A673 (cell line): ENCODE measurements at regions not wholly inside any gene's neighbourhood (a gene's known extent, or its start where the extent isn't known, plus 50 kb on each side); places are given as distances from the start of the nearest gene placed in this dataset.
"Not testable (repeated sequence)": the region's sequence is repeated elsewhere in the genome, so short reads cannot be mapped to it uniquely, and the experiment has no call there.

Experiments
- BruUV-seq: library from RNA; stranded (reverse); fragments of 400-500 nt; replicated peaks from 2 replicates; lab custom pipeline; 2021; lab: Mats Ljungman, UMichigan
- CTCF ChIA-PET: fragments of 300-600 bp; sonication (Branson Sonifier 250); formaldehyde crosslinking; loops from one replicate; lab custom pipeline; 2022; ENCODE audit warnings: antibody characterized with exemption; lab: Charles Lee
- POLR2A ChIA-PET: fragments of 300-600 bp; sonication (Branson Sonifier 250); formaldehyde crosslinking; loops from one replicate; lab custom pipeline; 2022; ENCODE audit warnings: antibody characterized with exemption; ENCODE audit not compliant: low non-redundant PET; lab: Charles Lee
- DNase-seq: peaks from one replicate; pipeline ENCODE4 v3.0.0-alpha.2; 2015; ENCODE audit warnings: low spot score
- H3K27ac ChIP-seq: fragments of 200-600 bp; sonication (generic); 2 replicates; pipeline ENCODE4 v1.5.1; 2016; ENCODE audit warnings: mixed run types, low read depth, mild to moderate bottlenecking, mixed read lengths, antibody characterized with exemption, low read length; ENCODE audit not compliant: poor library complexity, severe bottlenecking
- H3K27me3 ChIP-seq: fragments of 200-600 bp; sonication (generic); replicated peaks from 2 replicates; pipeline ENCODE4 v1.6.1; 2017; ENCODE audit warnings: mixed run types, low read depth, mild to moderate bottlenecking, mixed read lengths, antibody characterized with exemption, low read length; ENCODE audit not compliant: insufficient read depth, poor library complexity
- H3K36me3 ChIP-seq: fragments of 200-600 bp; sonication (generic); 2 replicates; pipeline ENCODE4 v1.6.1; 2016; ENCODE audit warnings: mixed run types, mild to moderate bottlenecking, mixed read lengths, antibody characterized with exemption, low read length; ENCODE audit not compliant: insufficient read depth, poor library complexity, severe bottlenecking
- H3K4me1 ChIP-seq: fragments of 200-600 bp; sonication (generic); 2 replicates; pipeline ENCODE4 v1.6.1; 2017; ENCODE audit warnings: mixed run types, mild to moderate bottlenecking, mixed read lengths, antibody characterized with exemption, low read length; ENCODE audit not compliant: insufficient read depth, poor library complexity, severe bottlenecking
- H3K4me3 ChIP-seq: fragments of 200-600 bp; sonication (generic); 2 replicates; pipeline ENCODE4 v1.5.1; 2016; ENCODE audit warnings: low read depth, mixed run types, mild to moderate bottlenecking, mixed read lengths, low read length; ENCODE audit not compliant: poor library complexity, severe bottlenecking
- H3K9me3 ChIP-seq: fragments of 200-600 bp; sonication (generic); 2 replicates; pipeline ENCODE4 v1.6.1; 2016; ENCODE audit warnings: mixed run types, low read depth, mild to moderate bottlenecking, mixed read lengths, antibody characterized with exemption, low read length; ENCODE audit not compliant: poor library complexity, severe bottlenecking
- EZH2 ChIP-seq: fragments of 200-600 bp; sonication (generic); IDR thresholded peaks from 2 replicates; pipeline ENCODE4 v1.6.1; 2017; ENCODE audit warnings: borderline replicate concordance, low read depth, mild to moderate bottlenecking, mixed read lengths, antibody characterized with exemption, low read length; ENCODE audit not compliant: poor library complexity, severe bottlenecking
- intact Hi-C: fragments of 100-400 bp; cut with micrococcal nuclease; formaldehyde crosslinking; loops from one replicate; pipeline ENCODE4 v1.10.0; 2022; ENCODE audit not compliant: unreplicated experiment
- TF ChIP-seq, protein P1 (sequence below): fragments of 300-800, 200-600 bp; sonication (generic); conservative IDR thresholded peaks from 2 replicates; pipeline ENCODE4 v1.5.1; 2017; ENCODE audit warnings: low read depth, mild to moderate bottlenecking, antibody characterized with exemption, low read length, moderate library complexity, mixed read lengths

DNA sequence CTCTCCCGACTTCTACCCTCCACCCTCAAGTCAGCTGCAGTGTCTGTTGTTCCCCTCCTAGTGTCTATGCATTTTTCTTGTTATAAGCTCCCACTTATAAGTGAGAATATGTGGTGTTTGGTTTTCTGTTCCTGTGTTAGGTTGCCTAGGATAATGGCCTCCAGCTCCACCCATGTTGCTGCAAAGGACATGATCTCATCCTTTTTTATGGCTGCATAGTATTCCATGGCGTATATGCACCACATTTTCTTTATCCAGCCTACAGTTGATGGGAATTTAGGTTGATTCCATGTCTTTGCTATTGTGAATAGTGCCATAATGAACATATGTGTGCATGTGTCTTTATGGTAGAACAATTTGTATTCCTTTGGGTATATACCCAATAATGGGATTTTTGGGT lies 80.7 kb downstream of the SPTSSA start:
- DNase-seq, BruUV-seq, H3K9me3 ChIP-seq, CTCF ChIA-PET, H3K4me1 ChIP-seq, H3K36me3 ChIP-seq, POLR2A ChIA-PET, intact Hi-C loops, H3K27me3 ChIP-seq, H3K4me3 ChIP-seq, H3K27ac ChIP-seq: not testable (repeated sequence)

DNA sequence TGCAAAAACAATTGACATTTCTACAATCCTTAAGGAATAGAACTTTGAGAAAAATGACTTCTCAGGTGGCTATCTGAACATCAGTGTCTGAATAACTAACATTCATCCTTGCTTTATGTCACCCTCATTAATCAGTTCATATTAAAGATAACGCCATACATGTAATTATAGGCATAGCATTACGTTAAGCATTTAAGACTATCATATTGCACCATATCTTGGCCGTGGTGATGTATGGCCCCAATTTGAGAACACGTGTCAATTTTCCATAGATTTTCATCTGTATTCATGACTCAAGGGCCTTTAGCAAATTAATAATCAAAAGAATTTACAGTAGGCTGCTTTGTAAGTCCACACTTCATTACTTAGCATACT lies 81.6 kb downstream of the SPTSSA start:
- ChIA-PET POLR2A (no interaction called here), CTCF (no interaction called here)
- Histone ChIP-seq H3K4me1 (no peaks in the 10 kb centered on the region), H3K27me3 (no peaks in the 10 kb centered on the region), H3K27ac (no peak overlapping the region), H3K36me3 (no peaks in the 10 kb centered on the region), H3K9me3 (no peaks in the 10 kb centered on the region), H3K4me3 (no peak overlapping the region)
- TF ChIP-seq, protein P1, sequence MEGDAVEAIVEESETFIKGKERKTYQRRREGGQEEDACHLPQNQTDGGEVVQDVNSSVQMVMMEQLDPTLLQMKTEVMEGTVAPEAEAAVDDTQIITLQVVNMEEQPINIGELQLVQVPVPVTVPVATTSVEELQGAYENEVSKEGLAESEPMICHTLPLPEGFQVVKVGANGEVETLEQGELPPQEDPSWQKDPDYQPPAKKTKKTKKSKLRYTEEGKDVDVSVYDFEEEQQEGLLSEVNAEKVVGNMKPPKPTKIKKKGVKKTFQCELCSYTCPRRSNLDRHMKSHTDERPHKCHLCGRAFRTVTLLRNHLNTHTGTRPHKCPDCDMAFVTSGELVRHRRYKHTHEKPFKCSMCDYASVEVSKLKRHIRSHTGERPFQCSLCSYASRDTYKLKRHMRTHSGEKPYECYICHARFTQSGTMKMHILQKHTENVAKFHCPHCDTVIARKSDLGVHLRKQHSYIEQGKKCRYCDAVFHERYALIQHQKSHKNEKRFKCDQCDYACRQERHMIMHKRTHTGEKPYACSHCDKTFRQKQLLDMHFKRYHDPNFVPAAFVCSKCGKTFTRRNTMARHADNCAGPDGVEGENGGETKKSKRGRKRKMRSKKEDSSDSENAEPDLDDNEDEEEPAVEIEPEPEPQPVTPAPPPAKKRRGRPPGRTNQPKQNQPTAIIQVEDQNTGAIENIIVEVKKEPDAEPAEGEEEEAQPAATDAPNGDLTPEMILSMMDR, result no peak
- TF ChIP-seq EZH2, result no peak
- no TSS peak for BruUV-seq
- intact Hi-C loops, result no loop called here
- no peak for DNase-seq

DNA sequence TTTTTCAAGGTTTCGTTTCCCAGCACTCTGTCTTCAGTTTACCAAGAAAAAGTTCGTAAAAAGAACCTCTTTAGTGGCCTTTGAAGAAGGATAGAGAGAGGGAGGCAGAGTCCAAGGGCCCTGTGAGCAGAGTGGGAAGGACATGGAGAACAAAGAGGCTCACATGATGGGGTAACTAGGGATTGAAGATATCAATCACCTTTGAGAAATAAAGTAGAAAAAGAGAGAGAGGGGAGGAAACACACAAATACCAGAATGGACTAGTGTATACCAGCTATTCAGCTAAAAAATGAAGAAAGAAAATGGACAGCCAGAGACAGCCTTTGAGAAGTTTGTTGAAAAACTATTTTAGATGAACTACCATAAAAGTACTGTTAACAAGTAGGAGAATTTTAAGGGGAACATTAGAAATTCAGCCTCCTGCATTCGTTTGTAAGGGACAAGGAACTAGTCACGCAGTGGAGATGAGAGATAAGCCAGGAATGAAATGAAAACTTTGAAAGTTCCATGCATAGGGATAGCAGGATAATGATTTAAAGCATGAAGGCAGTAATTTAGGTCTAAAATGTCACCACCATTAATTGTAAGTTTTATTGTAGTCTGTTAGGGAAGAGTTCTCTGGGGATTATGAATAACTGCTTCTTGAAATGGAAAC lies 82.1 kb downstream of the SPTSSA start:
- H3K27me3 ChIP-seq, result no peaks in the 10 kb centered on the region
- ChIA-PET POLR2A (no interaction called here), CTCF (no interaction called here)
- H3K4me1 ChIP-seq, result no peaks in the 10 kb centered on the region
- H3K27ac ChIP-seq, result no peak overlapping the region
- H3K9me3 ChIP-seq, result no peaks in the 10 kb centered on the region
- H3K4me3 ChIP-seq, result no peak overlapping the region
- no peaks in the 10 kb centered on the region for H3K36me3 ChIP-seq
- TF ChIP-seq EZH2, result no peak
- TF ChIP-seq, protein P1, result no peak
- no TSS peak for BruUV-seq
- intact Hi-C loops, result no loop called here
- no peak for DNase-seq

DNA sequence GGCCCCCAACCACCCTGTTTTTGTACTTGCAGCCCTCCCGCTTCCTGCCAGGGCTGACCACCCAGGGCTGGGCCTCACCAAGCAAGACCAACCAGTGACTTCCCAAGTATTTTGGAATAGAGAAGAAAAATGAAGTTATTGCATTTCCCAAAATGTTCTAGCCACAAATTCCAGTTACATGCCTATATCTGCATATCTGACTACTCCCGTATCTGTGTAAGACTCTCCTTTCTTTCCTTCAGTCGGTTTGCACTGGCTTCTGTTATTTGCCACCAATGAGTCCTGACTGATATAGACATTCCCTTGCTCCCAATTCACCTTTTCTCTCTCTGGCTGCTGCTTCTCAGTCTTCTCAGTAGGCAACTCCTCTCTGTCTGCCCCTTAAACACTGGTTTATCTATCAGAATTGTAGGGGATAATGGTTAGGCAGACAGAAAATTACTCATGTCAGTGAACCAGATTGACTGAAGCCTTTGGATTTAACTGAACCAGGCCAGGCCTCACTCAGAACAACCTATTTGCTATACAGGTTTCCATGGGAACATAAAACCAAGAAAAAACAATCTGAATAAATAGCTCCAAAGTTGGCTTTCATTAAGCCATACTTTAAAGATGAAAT lies 85.3 kb downstream of the SPTSSA start:
- ChIA-PET POLR2A (no interaction called here), CTCF (no interaction called here)
- no peaks in the 10 kb centered on the region for H3K27me3 ChIP-seq
- intact Hi-C loops, result no loop called here
- no peak overlapping the region for H3K27ac ChIP-seq
- TF ChIP-seq, protein P1, result no peak
- no peak for TF ChIP-seq EZH2
- no peaks in the 10 kb centered on the region for H3K4me1 ChIP-seq
- H3K9me3 ChIP-seq, result no peaks in the 10 kb centered on the region
- no peak for DNase-seq
- no peaks in the 10 kb centered on the region for H3K36me3 ChIP-seq
- H3K4me3 ChIP-seq, result no peak overlapping the region
- no TSS peak for BruUV-seq
